RWPE2 (cell line): ENCODE measurements at regions not wholly inside any gene's neighbourhood (a gene's known extent, or its start where the extent isn't known, plus 50 kb on each side); places are given as distances from the start of the nearest gene placed in this dataset.

ENCODE experiments used
- ATAC-seq: fragments of 200-7000 bp; cut with Tn5 transposase; 3 replicates; pipeline ENCODE4 v1.9.1; 2021; ENCODE audit warnings: low read depth
- DNase-seq: peaks from one replicate; pipeline ENCODE4 v3.0.0-alpha.2; 2020; ENCODE audit warnings: low spot score
- H3K27ac ChIP-seq: fragments of 450-650 bp; 2 replicates; pipeline ENCODE4 v1.5.1; 2017; ENCODE audit warnings: mild to moderate bottlenecking; ENCODE audit not compliant: poor library complexity, severe bottlenecking
- H3K27me3 ChIP-seq: fragments of 250-450 bp; sonication (Bioruptor Pico); 2 replicates; pipeline ENCODE4 v1.5.1; 2021; ENCODE audit warnings: mild to moderate bottlenecking, moderate library complexity; ENCODE audit not compliant: insufficient read depth, poor library complexity, severe bottlenecking
- H3K36me3 ChIP-seq: fragments of 250-450 bp; sonication (Bioruptor Pico); 2 replicates; pipeline ENCODE4 v1.5.1; 2020; ENCODE audit warnings: low read depth, mild to moderate bottlenecking, moderate library complexity
- H3K4me1 ChIP-seq: fragments of 250-450 bp; sonication (Bioruptor Pico); 2 replicates; pipeline ENCODE4 v1.5.1; 2021; ENCODE audit warnings: mild to moderate bottlenecking, moderate library complexity; ENCODE audit not compliant: insufficient read depth, poor library complexity, severe bottlenecking
- H3K4me3 ChIP-seq: fragments of 250-450 bp; sonication (Bioruptor Pico); 2 replicates; pipeline ENCODE4 v1.5.1; 2021; ENCODE audit warnings: mild to moderate bottlenecking, moderate library complexity; ENCODE audit not compliant: severe bottlenecking
- H3K9me3 ChIP-seq: fragments of 250-450 bp; sonication (Bioruptor Pico); 2 replicates; pipeline ENCODE4 v1.5.1; 2021; ENCODE audit warnings: mild to moderate bottlenecking, moderate library complexity; ENCODE audit not compliant: severe bottlenecking
- TF ChIP-seq, protein P1 (sequence below): fragments of 450-650 bp; IDR thresholded peaks from one replicate; pipeline ENCODE4 v1.5.1; 2017; ENCODE audit warnings: mild to moderate bottlenecking, moderate library complexity; ENCODE audit not compliant: poor library complexity, severe bottlenecking

DNA sequence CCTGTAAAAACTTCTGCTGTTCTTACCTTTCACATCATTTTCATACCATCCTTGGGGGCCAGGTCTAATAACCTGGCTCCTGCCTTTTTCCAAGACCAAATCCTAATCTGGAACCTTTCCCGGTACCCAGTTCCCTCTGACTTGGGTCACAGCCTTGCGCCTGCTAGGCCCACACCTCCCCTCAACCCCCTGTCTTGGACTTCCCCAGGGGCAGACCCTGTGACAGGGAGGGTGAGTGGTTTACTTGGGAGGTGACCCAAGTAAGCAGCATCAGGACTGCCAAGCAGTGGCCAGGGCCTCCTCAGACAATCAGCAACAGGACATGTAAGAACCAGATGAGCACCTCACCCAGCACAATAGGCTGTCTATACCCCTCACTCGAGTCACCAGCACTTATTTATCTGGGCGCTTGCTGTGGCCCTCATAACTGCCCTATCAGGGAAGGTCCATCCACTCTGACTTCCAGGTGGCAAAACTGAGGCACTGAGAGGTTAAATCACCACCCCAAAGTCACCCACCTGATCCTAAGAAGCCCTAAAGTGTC is 124.7 kb downstream of the MATN1 start:
- no peak overlapping the region for H3K27ac ChIP-seq
- H3K27me3 ChIP-seq = no peaks in the 10 kb centered on the region
- TF ChIP-seq, protein P1, sequence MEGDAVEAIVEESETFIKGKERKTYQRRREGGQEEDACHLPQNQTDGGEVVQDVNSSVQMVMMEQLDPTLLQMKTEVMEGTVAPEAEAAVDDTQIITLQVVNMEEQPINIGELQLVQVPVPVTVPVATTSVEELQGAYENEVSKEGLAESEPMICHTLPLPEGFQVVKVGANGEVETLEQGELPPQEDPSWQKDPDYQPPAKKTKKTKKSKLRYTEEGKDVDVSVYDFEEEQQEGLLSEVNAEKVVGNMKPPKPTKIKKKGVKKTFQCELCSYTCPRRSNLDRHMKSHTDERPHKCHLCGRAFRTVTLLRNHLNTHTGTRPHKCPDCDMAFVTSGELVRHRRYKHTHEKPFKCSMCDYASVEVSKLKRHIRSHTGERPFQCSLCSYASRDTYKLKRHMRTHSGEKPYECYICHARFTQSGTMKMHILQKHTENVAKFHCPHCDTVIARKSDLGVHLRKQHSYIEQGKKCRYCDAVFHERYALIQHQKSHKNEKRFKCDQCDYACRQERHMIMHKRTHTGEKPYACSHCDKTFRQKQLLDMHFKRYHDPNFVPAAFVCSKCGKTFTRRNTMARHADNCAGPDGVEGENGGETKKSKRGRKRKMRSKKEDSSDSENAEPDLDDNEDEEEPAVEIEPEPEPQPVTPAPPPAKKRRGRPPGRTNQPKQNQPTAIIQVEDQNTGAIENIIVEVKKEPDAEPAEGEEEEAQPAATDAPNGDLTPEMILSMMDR = no peak
- H3K4me3 ChIP-seq = no peak overlapping the region
- no peaks in the 10 kb centered on the region for H3K4me1 ChIP-seq
- peaks cover 2% of the 10 kb centered on the region for H3K9me3 ChIP-seq
- ATAC-seq (no peak), DNase-seq (no peak)
- no peaks in the 10 kb centered on the region for H3K36me3 ChIP-seq

DNA sequence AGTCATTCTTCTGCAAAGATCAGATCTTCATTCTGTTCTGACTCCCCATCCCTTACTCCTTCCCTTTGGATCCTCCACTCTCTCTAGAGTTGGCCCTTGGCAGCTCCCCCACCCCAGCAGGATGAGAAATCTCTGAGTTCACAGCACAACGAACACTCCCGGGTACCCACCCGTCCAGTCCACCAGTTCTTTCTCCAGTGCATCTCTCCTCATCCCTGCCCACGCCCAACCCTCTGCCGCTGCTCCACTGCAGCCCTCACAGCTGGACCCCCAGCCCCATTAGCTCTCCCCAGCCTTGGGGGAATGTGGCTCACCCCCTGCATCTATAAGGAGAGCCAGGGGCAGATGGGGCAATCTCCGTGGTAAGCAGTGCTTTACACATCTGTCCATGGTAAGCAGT is 125.7 kb downstream of the MATN1 start:
- no peaks in the 10 kb centered on the region for H3K36me3 ChIP-seq
- H3K9me3 ChIP-seq = peaks cover 2% of the 10 kb centered on the region
- no peak for ATAC-seq
- TF ChIP-seq, protein P1 = no peak
- no peak overlapping the region for H3K4me3 ChIP-seq
- no peaks in the 10 kb centered on the region for H3K4me1 ChIP-seq
- no peaks in the 10 kb centered on the region for H3K27me3 ChIP-seq
- no peak for DNase-seq
- H3K27ac ChIP-seq = no peak overlapping the region

DNA sequence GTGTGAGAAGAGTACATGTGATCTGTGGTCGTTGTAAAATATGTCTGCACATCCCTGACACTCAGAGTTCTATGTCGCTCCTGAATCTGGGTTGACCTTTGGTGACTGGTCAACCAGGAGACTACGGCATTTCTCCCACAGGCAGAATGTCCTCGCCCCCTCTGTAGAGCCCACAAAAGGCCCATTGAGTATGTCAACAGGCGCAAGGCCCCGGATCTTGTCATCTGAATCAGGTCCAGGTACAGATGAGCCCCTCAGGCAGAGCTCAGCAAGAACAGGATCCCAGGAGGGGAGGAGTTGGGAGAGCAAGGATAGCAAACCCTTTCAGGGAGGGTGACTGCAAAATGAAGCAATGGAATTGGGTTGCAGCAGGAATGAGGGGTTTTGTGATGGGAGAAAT is 126.5 kb downstream of the MATN1 start:
- Histone ChIP-seq H3K4me3 (no peak overlapping the region), H3K36me3 (no peaks in the 10 kb centered on the region), H3K9me3 (peaks cover 2% of the 10 kb centered on the region), H3K27me3 (no peaks in the 10 kb centered on the region), H3K27ac (no peak overlapping the region), H3K4me1 (no peaks in the 10 kb centered on the region)
- ATAC-seq (no peak), DNase-seq (no peak)
- TF ChIP-seq, protein P1 = no peak

DNA sequence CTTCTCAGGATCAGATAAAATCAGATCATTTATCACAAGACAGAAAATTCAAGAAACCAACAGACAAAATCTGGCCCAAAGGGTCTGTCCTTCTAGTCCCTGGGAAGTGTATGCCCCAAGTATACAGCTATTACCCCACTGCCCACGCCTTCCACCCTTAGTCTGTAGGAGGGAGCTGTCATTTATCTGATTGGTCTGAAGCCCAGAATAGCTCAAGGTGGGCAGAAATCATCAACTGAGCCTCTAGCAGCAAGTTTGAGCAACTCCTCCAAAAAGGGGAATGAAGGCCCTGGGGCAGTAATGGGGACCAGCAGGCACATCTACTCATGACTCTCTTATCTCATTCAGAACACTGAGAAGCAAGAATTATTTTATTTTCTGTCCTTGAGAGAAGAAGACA is 126.9 kb downstream of the MATN1 start:
- peaks cover 2% of the 10 kb centered on the region for H3K9me3 ChIP-seq
- H3K27ac ChIP-seq = no peak overlapping the region

DNA sequence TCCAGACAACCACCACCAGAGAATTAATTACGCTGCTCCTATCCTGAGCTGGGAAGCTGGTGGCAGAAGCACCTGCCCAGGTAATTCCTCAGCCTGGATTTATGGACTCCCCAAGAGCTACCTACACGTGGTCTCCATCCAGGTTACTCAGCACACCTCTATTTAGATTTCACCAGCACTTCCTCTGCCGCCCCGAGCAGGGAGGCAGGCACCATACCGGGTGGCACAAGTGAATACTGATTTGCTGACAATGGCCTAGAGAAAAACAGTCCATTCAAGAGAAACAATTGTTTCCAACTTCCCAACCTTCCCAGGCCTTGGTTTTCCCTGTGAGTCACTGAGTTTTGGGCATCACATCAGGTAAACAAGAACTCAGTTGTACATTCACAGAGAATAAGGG is 134.3 kb downstream of the MATN1 start:
- Histone ChIP-seq H3K27ac (no peak overlapping the region), H3K27me3 (no peaks in the 10 kb centered on the region), H3K4me1 (no peaks in the 10 kb centered on the region), H3K36me3 (no peaks in the 10 kb centered on the region), H3K4me3 (no peak overlapping the region), H3K9me3 (no peaks in the 10 kb centered on the region)
- ATAC-seq (no peak), DNase-seq (no peak)
- TF ChIP-seq, protein P1 = no peak

More for the DNA sequence above, 126.9 kb downstream of the MATN1 start:
- Histone ChIP-seq H3K27me3 (no peaks in the 10 kb centered on the region), H3K4me3 (no peak overlapping the region), H3K36me3 (no peaks in the 10 kb centered on the region), H3K4me1 (no peaks in the 10 kb centered on the region)
- no peak for ATAC-seq
- no peak for DNase-seq
- TF ChIP-seq, protein P1 = no peak
